Naive thymus-derived CD8-positive, alpha-beta T cell (primary cell): ENCODE measurements at regions not wholly inside any gene's neighbourhood (a gene's known extent, or its start where the extent isn't known, plus 50 kb on each side); places are given as distances from the start of the nearest gene placed in this dataset.
"Not testable (repeated sequence)": the region's sequence is repeated elsewhere in the genome, so short reads cannot be mapped to it uniquely, and the experiment has no call there.

ENCODE experiments used
- ATAC-seq, 2 donors: fragments of 150-1000 bp; cut with Tn5 transposase in 1 of 2; sonication (Bioruptor Pico), chemical (Tn5 transposase) in 1 of 2; 1 replicate in 1 of 2; 2 replicates in 1 of 2; pipeline ENCODE4 v1.10.0; 2021; ENCODE audit warnings: mild to moderate bottlenecking in 2 of 2, moderate library complexity in 2 of 2
- POLR2A ChIA-PET: fragments of 350-600 bp; sonication (Branson Sonifier 250); formaldehyde crosslinking; loops from one replicate; lab custom pipeline; 2021; ENCODE audit warnings: antibody characterized with exemption; lab: Charles Lee
- DNase-seq, 10 donors: peaks; one replicate each; pipeline versions ENCODE4 v3.0.0 to v3.0.0-alpha.2; 2020 to 2022
- H3K27ac Mint-ChIP-seq, 10 donors: one replicate each; pipeline ENCODE4 v1.8.0; 2020 to 2022; ENCODE audit warnings: mild to moderate bottlenecking in 10 of 10, mixed read lengths in 10 of 10, moderate library complexity in 4 of 10, inconsistent platforms in 1 of 10
- H3K27me3 Mint-ChIP-seq, 5 donors: one replicate each; pipeline ENCODE4 v1.8.0; 2021 to 2022; ENCODE audit warnings: mixed read lengths in 5 of 5
- H3K36me3 Mint-ChIP-seq, 3 donors: one replicate each; pipeline ENCODE4 v1.8.0; 2020 to 2022; ENCODE audit warnings: mixed read lengths in 3 of 3, mild to moderate bottlenecking in 2 of 3, inconsistent platforms in 1 of 3
- H3K4me1 Mint-ChIP-seq, 4 donors: one replicate each; pipeline ENCODE4 v1.8.0; 2021 to 2022; ENCODE audit warnings: mixed read lengths in 4 of 4
- H3K4me3 Mint-ChIP-seq, 10 donors: one replicate each; pipeline ENCODE4 v1.8.0; 2020 to 2022; ENCODE audit warnings: mild to moderate bottlenecking in 10 of 10, mixed read lengths in 10 of 10, moderate library complexity in 6 of 10, inconsistent platforms in 1 of 10
- H3K9me3 Mint-ChIP-seq, 9 donors: one replicate each; pipeline ENCODE4 v1.8.0; 2020 to 2022; ENCODE audit warnings: mixed read lengths in 9 of 9, mild to moderate bottlenecking in 3 of 9, inconsistent platforms in 1 of 9, moderate library complexity in 1 of 9

DNA sequence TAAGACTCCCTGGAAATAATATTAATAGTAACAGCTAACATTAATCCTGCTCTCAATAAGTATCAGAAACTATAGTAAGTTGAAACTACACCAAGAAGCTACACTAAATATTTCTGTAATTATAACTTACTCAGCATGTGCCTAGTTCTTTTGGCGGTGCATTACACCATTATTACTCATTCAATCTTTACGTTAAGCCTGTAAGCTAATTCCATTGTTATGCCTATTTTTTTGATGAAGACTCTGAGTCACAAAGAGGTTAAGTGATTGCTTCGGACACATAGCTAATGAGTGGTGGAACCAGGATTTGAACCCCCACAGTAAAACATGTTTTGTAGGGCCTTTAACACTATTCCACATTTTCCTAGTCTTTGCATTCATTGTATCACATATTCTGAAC is 111.6 kb downstream of the RASSF10 start:
- no peak overlapping the region for H3K4me3 Mint-ChIP-seq
- H3K27ac Mint-ChIP-seq: no peak overlapping the region
- POLR2A ChIA-PET: no interaction called here
- ATAC-seq (no peak), DNase-seq (no peak)
- peaks cover 0 to 9% (median 0%) of the 10 kb centered on the region in 3 donors for H3K36me3 Mint-ChIP-seq
- peaks cover 0 to 8% (median 0%) of the 10 kb centered on the region in 9 donors for H3K9me3 Mint-ChIP-seq
- H3K4me1 Mint-ChIP-seq: no peaks in the 10 kb centered on the region
- H3K27me3 Mint-ChIP-seq: peaks cover 25 to 63% (median 44%) of the 10 kb centered on the region in 5 donors

- Mint-ChIP-seq H3K27me3 (peaks cover 14 to 55% (median 32%) of the 10 kb centered on the region in 5 donors), H3K4me1 (peaks cover 0 to 1% (median 0%) of the 10 kb centered on the region in 4 donors), H3K27ac (no peak overlapping the region), H3K9me3 (peaks cover 0 to 18% (median 5%) of the 10 kb centered on the region in 9 donors), H3K4me3 (no peak overlapping the region), H3K36me3 (peaks cover 0 to 9% (median 0%) of the 10 kb centered on the region in 3 donors)
- ATAC-seq: no peak
- POLR2A ChIA-PET: no interaction called here
- no peak for DNase-seq
Observed at GRCh38 chr11:13126430-13126829, 117.3 kb downstream of the RASSF10 start.

DNA sequence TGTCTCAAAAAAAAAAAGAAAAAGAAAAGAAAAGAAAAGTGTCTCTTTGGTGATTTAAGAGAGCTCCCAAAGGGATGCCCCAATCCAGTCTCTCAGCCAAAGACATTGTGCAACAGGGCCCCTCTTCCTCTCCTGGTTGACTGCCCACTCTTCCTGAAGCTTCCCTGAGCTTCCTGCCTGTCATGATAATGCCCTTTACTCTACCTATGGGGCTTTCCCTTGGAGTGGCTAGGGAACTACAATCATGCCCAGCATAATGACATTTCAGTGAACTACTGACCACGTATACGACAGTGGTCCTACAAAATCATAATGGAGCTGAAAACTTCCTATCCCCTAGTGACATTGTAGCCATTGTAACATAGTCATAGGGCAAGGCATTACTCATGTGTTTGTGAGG is 118.0 kb downstream of the RASSF10 start:
- no peak for ATAC-seq
- peaks cover 12 to 55% (median 32%) of the 10 kb centered on the region in 5 donors for H3K27me3 Mint-ChIP-seq
- no peak overlapping the region for H3K4me3 Mint-ChIP-seq
- POLR2A ChIA-PET: no interaction called here
- no peak overlapping the region for H3K27ac Mint-ChIP-seq
- peaks cover 0 to 24% (median 5%) of the 10 kb centered on the region in 9 donors for H3K9me3 Mint-ChIP-seq
- peaks cover 0 to 9% (median 0%) of the 10 kb centered on the region in 3 donors for H3K36me3 Mint-ChIP-seq
- no peak for DNase-seq
- H3K4me1 Mint-ChIP-seq: peaks cover 0 to 1% (median 0%) of the 10 kb centered on the region in 4 donors

- Mint-ChIP-seq H3K4me1 (peaks cover 0 to 1% (median 0%) of the 10 kb centered on the region in 4 donors), H3K27ac (no peak overlapping the region), H3K36me3 (peaks cover 0 to 5% (median 0%) of the 10 kb centered on the region in 3 donors), H3K4me3 (no peak overlapping the region), H3K27me3 (peaks cover 5 to 43% (median 23%) of the 10 kb centered on the region in 5 donors), H3K9me3 (peaks cover 0 to 27% (median 2%) of the 10 kb centered on the region in 9 donors)
- ATAC-seq (no peak), DNase-seq (no peak)
- POLR2A ChIA-PET: no interaction called here
Observed at GRCh38 chr11:13128354-13128753, 119.2 kb downstream of the RASSF10 start.

DNA sequence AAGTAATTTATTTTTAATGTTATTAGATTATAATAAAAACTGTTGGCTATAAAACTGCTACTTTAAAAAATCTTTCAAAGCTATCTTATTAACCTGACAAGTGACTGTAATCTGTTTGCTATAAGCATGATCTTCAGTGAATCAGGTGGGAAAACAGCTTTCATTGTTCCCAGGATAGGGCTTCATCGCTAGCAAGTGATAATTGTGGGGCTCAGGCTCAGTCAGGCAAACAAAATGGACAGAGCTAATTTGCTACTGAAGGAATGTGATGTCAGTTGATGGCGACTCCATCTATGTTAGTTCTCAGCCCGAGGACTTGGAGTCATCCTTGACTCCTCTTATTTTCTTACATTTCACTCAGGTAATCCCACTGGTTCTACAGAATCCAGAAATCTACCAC is 125.0 kb downstream of the RASSF10 start:
- DNase-seq (no peak), ATAC-seq (no peak)
- POLR2A ChIA-PET: no interaction called here
- Mint-ChIP-seq H3K4me1 (no peaks in the 10 kb centered on the region), H3K36me3 (peaks cover 0 to 7% (median 0%) of the 10 kb centered on the region in 3 donors), H3K27me3 (peaks cover 14 to 43% (median 19%) of the 10 kb centered on the region in 5 donors), H3K4me3 (no peak overlapping the region), H3K27ac (no peak overlapping the region), H3K9me3 (peaks cover 0 to 33% (median 3%) of the 10 kb centered on the region in 9 donors)

DNA sequence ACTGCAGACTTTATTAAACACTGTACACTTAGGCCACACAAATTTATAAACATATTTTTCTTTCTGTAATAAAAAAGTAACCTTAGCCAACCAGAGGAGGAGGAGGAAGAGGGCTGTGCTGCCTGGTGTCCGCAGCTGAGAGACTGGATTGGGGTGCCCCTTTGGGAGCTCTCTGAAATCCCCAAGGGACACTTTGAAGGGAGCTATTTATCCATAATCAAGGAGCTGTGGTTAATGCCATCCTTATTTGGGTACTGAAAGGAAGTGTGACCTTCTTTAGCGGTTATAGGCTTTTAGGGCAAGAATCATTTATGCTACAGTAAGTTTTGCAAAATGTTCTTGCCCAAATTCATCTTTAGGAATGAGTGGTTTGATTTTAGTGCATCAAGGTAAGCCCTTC is 125.8 kb downstream of the RASSF10 start:
- no peak for DNase-seq
- peaks cover 0 to 7% (median 0%) of the 10 kb centered on the region in 3 donors for H3K36me3 Mint-ChIP-seq

DNA sequence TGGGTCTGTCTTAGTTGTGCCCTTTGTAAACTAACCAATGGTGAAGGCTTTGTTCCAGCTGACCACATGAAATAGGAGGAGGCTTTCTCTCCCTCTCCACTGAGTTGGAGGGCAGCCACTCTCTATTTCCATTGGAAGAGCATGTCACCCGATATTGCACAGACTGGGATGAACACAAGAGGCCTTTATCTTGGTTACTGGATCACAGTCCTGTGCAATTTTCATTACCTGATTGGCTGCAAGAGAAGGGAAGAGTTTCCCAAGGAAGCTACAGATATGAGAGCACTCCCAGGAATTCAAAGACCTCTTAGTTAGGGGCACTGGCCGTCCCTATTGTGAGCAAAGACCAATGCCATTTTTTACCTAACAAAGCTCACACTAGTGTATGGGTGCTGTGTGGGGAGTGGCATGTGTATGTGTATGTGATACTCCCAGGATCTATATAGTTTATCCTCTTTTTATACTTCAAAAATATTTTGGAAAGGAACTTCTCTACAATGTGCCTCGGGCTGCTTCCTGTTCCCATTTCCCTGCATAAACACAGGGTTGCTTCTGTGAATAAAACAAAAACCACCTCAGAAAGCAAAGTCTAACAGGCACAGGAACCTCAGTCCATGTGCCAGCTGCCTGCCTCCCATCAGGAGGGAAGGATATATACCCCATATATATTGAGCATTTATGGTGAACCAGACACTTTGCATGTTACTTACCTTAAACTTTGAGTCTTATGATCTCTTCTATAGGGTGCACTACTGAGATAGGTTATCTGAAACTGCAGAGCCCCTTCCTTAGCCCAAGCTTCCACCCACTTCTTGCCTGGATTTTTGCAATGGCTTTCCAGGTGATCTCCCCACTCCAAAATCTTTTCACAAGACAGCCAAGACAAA is 126.5 kb downstream of the RASSF10 start:
- Mint-ChIP-seq H3K4me3 (no peak overlapping the region), H3K36me3 (peaks cover 0 to 7% (median 0%) of the 10 kb centered on the region in 3 donors), H3K27ac (no peak overlapping the region), H3K9me3 (peaks cover 0 to 23% (median 3%) of the 10 kb centered on the region in 9 donors), H3K4me1 (no peaks in the 10 kb centered on the region), H3K27me3 (peaks cover 17 to 56% (median 23%) of the 10 kb centered on the region in 5 donors)
- ATAC-seq (no peak), DNase-seq (no peak)
- POLR2A ChIA-PET: no interaction called here

More for the DNA sequence above, 125.8 kb downstream of the RASSF10 start:
- H3K9me3 Mint-ChIP-seq: peaks cover 0 to 29% (median 3%) of the 10 kb centered on the region in 9 donors
- H3K27ac Mint-ChIP-seq: no peak overlapping the region
- POLR2A ChIA-PET: no interaction called here
- H3K4me3 Mint-ChIP-seq: no peak overlapping the region
- H3K27me3 Mint-ChIP-seq: peaks cover 15 to 48% (median 21%) of the 10 kb centered on the region in 5 donors
- no peaks in the 10 kb centered on the region for H3K4me1 Mint-ChIP-seq
- no peak for ATAC-seq

GRCh38 chr11:13136272-13136596 is 127.1 kb downstream of the RASSF10 start:
- no peak for DNase-seq
- POLR2A ChIA-PET: no interaction called here
- ATAC-seq: no peak
- no peak overlapping the region for H3K4me3 Mint-ChIP-seq
- peaks cover 0 to 19% (median 3%) of the 10 kb centered on the region in 9 donors for H3K9me3 Mint-ChIP-seq
- peaks cover 0 to 7% (median 0%) of the 10 kb centered on the region in 3 donors for H3K36me3 Mint-ChIP-seq
- H3K27me3 Mint-ChIP-seq: peaks cover 17 to 62% (median 26%) of the 10 kb centered on the region in 5 donors
- H3K4me1 Mint-ChIP-seq: no peaks in the 10 kb centered on the region
- no peak overlapping the region for H3K27ac Mint-ChIP-seq

DNA sequence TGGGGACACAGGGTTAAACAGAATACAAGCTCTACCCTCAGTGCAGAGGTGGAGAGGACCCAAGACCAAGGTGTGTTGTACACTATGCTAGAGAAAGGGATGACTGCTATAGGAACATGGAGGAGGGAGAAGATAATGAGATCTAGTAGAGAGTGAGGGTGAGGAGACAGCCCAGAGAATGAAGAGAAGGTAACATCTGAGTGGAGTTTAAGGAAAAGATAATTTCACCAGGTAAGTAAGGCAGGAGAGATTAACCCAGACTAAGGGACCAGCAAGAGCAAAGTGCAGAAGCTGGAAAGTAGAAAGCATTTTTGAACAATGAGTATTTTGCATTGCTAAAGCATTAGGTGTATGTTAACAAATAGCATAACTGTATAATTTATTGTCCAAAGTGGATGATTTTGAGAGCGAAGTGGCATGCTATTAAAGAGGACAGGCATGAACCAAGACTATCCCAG is 128.8 kb downstream of the RASSF10 start:
- DNase-seq: no peak
- peaks cover 18 to 71% (median 31%) of the 10 kb centered on the region in 5 donors for H3K27me3 Mint-ChIP-seq
- H3K4me1 Mint-ChIP-seq: no peaks in the 10 kb centered on the region
- POLR2A ChIA-PET: interaction anchor here (0.6 kb wide), 1 partner anchor 1876 kb away, joined by 3 read pairs; no protein-coding TSS in a partner anchor
- H3K27ac Mint-ChIP-seq: no peak overlapping the region
- peaks cover 0 to 7% (median 2%) of the 10 kb centered on the region in 9 donors for H3K9me3 Mint-ChIP-seq
- no peak overlapping the region for H3K4me3 Mint-ChIP-seq
- H3K36me3 Mint-ChIP-seq: peaks cover 0 to 7% (median 0%) of the 10 kb centered on the region in 3 donors
- ATAC-seq: no peak

DNA sequence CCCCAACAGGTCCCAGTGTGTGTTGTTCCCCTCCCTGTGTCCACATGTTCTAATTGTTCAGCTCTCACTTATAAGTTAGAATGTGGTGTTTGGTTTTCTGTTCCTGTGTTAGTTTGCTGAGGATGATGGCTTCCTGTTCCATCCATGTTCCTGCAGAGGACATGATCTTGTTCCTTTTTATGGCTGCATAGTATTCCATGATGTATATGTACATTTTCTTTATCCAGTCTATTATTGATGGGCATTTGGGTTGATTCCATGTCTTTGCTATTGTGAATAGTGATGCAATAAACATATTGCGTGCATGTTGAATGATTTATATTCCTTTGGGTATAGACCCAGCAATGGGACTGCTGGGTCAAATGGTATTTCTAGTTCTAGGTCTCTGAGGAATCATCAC is 130.0 kb downstream of the RASSF10 start:
- H3K9me3 Mint-ChIP-seq, POLR2A ChIA-PET, DNase-seq, H3K36me3 Mint-ChIP-seq, ATAC-seq, H3K4me1 Mint-ChIP-seq, H3K4me3 Mint-ChIP-seq, H3K27ac Mint-ChIP-seq: not testable (repeated sequence)
- peaks cover 18 to 70% (median 31%) of the 10 kb centered on the region in 5 donors for H3K27me3 Mint-ChIP-seq

- Mint-ChIP-seq H3K27me3 (peaks cover 20 to 60% (median 32%) of the 10 kb centered on the region in 5 donors), H3K36me3 (peaks cover 0 to 7% (median 0%) of the 10 kb centered on the region in 3 donors), H3K9me3 (peaks cover 0 to 7% (median 2%) of the 10 kb centered on the region in 9 donors), H3K4me3 (no peak overlapping the region), H3K4me1 (no peaks in the 10 kb centered on the region), H3K27ac (no peak overlapping the region)
- POLR2A ChIA-PET: no interaction called here
- ATAC-seq (no peak), DNase-seq (no peak)
Observed at GRCh38 chr11:13140028-13140870, 131.1 kb downstream of the RASSF10 start.

DNA sequence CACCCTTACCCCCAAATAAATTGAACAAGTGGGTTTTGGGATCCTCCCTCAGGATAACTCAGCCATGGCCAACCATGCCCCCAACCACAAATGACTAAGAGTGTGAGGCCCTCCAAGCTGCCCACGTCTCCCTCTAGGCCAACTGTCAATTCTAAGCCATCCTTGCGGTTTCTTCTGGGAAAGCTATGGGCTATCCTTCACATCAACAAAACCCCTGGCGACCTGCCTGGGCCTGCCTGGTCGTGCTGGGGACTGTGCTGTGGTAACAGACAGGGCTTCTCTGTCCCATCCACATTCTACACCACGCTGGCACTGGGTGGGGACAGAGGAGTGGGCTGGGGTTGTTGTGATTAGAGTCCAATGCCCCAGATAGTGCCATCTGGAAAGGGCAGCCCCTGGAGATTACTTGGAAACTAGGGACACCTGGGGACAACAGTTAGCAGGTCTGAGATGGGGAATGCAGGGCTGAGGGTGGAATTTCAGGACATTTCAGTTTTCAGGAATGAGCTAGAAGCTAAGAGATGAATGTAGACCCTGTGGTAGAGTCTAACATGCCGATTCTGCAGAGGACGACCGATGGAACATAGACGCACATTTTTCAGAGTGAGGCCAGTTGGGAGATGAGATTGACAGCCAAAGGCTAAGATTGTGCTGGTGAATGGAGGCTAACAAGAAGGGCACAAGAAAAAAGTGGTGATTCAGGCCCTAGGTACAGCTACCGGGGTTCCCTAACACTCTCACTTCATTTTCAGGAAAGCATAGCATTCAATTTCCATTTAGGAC is 131.9 kb downstream of the RASSF10 start:
- DNase-seq (no peak), ATAC-seq (no peak)
- POLR2A ChIA-PET: no interaction called here
- no peak overlapping the region for H3K4me3 Mint-ChIP-seq
- H3K9me3 Mint-ChIP-seq: peaks cover 0 to 7% (median 2%) of the 10 kb centered on the region in 9 donors
- H3K4me1 Mint-ChIP-seq: no peaks in the 10 kb centered on the region
- peaks cover 0 to 7% (median 0%) of the 10 kb centered on the region in 3 donors for H3K36me3 Mint-ChIP-seq
- peaks cover 20 to 57% (median 32%) of the 10 kb centered on the region in 5 donors for H3K27me3 Mint-ChIP-seq
- no peak overlapping the region for H3K27ac Mint-ChIP-seq
